KBM-7 (cell line): ENCODE measurements at regions not wholly inside any gene's neighbourhood (a gene's known extent, or its start where the extent isn't known, plus 50 kb on each side); places are given as distances from the start of the nearest gene placed in this dataset.

ENCODE experiments used
- DNase-seq: peaks from one replicate; pipeline ENCODE4 v3.0.0-alpha.2; 2015
- in situ Hi-C: fragments of 300-500 bp; cut with MboI; formaldehyde crosslinking; loops from 2 replicates; pipeline ENCODE4 v1.14.3; 2020; ENCODE audit warnings: low sequenced_read_pairs, low pct_unique_long_range_greater_than_20kb, mixed read lengths

DNA sequence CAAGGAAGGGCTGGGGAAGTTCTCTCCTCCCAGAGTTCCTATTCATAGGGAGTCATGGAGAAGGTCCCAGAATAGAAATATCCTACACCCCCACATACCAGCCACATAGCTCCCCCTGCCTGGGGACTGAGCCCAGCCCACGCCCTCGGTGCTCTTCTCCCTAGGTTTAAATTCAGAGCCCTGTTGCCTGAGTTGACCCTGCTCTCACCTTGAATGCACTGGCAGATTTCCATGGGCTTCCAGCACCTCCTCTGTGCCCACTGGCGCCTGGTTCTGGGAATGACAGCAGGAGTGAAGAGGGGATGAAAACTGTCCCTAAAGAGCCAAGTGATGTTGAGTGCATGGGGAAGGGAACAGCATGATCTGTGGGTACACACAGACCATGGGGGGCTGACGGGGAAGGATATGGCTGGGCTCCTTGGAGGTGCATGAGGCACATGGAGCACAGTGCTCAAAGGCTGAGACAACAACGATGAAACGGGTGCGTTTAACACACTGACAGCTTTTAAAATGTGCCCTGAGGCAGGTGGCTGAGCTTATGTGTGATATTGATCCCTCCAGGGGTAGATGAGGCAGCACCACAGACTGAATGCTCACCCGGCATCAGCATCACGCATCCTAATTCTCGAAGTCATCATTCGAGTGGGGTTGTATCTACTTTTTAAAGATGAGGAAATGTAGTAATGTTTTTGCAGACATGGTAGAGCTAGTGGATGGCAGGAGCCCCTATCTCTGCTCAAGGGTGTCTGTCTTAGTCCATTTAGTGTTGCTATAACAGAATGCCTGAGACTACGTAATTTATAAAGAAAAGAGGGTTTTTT, 53.7 kb upstream of the IGFBP3 start:
- in situ Hi-C loops, result no loop called here
- DNase-seq, result no peak

DNA sequence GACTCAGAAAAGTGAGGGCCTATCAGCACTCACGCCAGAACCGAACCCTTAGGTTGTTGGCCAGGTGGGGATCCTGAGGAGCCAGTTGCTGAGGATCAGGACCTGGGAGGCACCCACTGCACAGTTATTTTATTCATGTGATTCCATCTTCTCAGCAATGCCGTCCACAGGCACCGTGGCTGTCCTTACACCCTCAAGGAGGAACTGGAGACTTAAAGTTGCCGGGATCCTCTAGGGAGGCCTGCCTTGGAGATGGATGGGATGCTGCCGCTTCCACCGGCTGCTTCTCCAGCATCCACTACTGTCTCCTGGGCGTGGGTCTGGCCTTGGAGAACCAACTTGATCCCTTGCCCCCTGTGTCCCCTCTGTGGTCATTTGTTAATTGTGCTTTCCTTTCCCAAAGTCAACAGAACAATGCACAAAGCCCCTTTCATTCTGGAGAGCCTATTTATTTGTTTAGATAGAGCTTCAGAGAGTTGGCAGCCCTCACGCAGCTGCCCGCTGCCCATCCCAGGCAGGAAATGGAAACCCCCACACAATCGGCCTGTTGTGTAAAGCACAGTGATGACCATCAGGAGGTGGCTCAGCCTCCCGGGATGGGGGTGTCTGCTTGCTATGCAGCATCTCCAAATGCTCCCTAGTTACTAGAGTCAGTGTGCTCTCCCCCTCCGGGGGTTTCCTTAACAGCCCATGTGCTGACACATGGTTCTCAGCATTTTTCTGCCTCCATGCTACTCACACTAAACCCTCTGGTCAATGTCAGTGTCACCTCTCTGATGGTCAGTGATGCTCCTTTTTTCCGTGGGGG, 52.9 kb upstream of the IGFBP3 start:
- in situ Hi-C loops, result no loop called here
- DNase-seq, result no peak

DNA sequence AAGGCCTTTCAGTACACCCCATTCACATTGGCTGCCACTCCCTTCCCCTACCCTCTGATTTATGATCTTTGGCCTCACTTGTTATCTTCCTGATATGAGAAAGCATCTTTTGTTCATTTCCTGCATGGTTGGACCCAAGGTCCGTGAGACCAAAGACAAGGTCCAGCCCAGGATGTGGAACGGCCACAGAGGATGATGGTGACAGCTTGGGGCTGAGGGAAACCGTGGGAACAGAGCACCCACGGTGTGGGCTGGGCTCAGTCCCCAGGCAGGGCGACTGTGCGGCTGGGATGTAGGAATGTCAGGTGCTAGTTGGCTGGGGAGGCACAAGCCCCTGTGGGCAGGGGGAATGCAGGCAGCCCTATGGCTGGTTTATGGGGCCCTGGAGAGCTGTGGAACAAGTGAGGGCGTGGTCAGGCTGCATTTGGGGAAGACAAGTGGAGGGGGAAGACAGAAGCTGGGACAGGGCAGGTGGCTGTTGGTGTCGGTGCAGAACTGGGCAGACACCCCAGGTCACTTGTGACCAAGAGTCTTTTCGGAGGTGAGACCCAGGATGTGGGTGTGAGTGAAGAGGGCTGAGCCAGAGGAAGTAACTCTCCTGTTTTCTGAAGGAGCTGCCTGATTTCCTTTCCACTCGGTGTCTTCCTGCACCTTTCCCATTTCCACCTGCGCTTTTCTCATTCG, 51.7 kb upstream of the IGFBP3 start:
- in situ Hi-C loops, result no loop called here
- no peak for DNase-seq

DNA sequence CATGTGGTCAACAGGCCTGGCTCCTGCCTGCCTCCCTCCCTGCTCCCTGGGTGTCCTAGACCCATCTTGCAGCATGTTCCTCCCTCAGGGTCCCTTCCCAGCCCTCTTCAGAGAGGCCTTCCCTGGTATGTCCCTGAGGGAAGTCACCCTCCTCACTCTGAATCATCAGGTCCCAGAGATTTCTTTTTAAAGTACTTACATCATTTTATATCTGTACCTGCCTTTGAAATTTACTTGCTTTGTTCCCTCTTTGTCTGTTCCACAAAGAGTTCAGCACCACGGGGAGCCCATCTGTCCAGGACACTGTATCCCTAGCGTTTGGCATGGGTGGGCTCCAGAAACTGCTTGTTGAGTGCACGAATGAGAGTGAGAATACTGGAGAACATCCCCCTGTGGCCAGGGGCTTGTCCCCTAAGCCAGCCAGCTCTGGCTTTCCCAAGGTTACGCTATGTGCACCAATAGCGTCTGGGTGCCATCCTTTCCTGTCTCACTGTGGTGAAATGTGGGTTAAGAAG, 50.6 kb upstream of the IGFBP3 start:
- in situ Hi-C loops, result no loop called here
- DNase-seq, result no peak

DNA sequence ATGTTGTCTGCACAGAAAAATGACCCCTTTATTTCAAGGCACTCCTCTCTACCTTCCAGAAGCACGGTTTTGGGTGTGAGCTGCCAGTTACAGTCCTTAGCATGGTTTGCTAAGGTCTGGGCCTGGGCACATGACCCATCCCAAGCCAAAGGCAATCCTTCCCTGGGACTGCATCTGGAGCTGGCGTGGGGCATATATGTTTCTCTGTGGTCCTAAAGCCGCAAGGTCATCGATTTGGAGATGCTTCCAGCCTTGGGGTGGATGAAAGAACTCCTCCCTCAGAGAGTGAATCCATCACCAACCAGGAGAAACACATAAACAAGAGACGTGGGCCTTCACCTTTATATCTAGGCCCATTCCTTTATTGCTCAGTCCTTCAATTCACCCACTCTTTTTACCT, 50.1 kb upstream of the IGFBP3 start:
- in situ Hi-C loops, result no loop called here
- no peak for DNase-seq
